HEK293 (cell line): ENCODE measurements at regions not wholly inside any gene's neighbourhood (a gene's known extent, or its start where the extent isn't known, plus 50 kb on each side); places are given as distances from the start of the nearest gene placed in this dataset.

ENCODE experiments used
- CTCF ChIA-PET: fragments of 350-600 bp; formaldehyde crosslinking; extraction: SDS; loops from one replicate; lab custom pipeline; 2021; ENCODE audit warnings: antibody characterized with exemption; lab: Yijun Ruan, JAX
- POLR2A ChIA-PET: fragments of 300-600 bp; formaldehyde crosslinking; extraction: SDS; loops from one replicate; lab custom pipeline; 2020; ENCODE audit warnings: antibody characterized with exemption, inconsistent platforms; lab: Yijun Ruan, JAX
- H3K27ac ChIP-seq: fragments of 200-500 bp; sonication (Bioruptor generic); 2 replicates; pipeline ENCODE4 v1.5.1; 2014; ENCODE audit warnings: low read depth, low read length, control low read depth, inconsistent platforms; ENCODE audit errors: extremely low read depth
- H3K36me3 ChIP-seq, 2 experiments: fragments of 200-500 bp in 1 of 2; sonication (Bioruptor generic) in 1 of 2; 1 replicate in 1 of 2; 2 replicates in 1 of 2; pipeline ENCODE4 v1.5.1; 2014 to 2017; ENCODE audit warnings: inconsistent platforms in 2 of 2, low read length in 2 of 2; ENCODE audit not compliant: control insufficient read depth in 2 of 2, insufficient read depth in 1 of 2
- H3K4me1 ChIP-seq: fragments of 200-500 bp; sonication (Bioruptor generic); 2 replicates; pipeline ENCODE4 v1.5.1; 2014; ENCODE audit warnings: mild to moderate bottlenecking, low read length, inconsistent platforms; ENCODE audit not compliant: control insufficient read depth, insufficient read depth
- H3K4me3 ChIP-seq: 2 replicates; pipeline ENCODE4 v1.5.1; 2011; ENCODE audit warnings: low read depth, mild to moderate bottlenecking, control low read depth, low read length, moderate library complexity
- H3K9me3 ChIP-seq: fragments of 200-500 bp; sonication (Bioruptor generic); 2 replicates; pipeline ENCODE4 v1.5.1; 2014; ENCODE audit warnings: low read depth, low read length, inconsistent platforms; ENCODE audit not compliant: control insufficient read depth, insufficient read depth
- ELK4 ChIP-seq: IDR thresholded peaks from 2 replicates; pipeline ENCODE4 v1.6.1; 2011; ENCODE audit warnings: mild to moderate bottlenecking, low read depth, low read length, borderline replicate concordance
- FEZF1 ChIP-seq: fragments of 450-650 bp; formaldehyde crosslinking; IDR thresholded peaks from 2 replicates; pipeline ENCODE4 v1.5.1; 2016; ENCODE audit warnings: missing biosample characterization, missing genetic modification characterization
- GFI1B ChIP-seq: fragments of 450-650 bp; formaldehyde crosslinking; IDR thresholded peaks from 2 replicates; pipeline ENCODE4 v1.5.1; 2016; ENCODE audit warnings: missing biosample characterization, missing genetic modification characterization
- GLIS1 ChIP-seq: fragments of 450-650 bp; formaldehyde crosslinking; IDR thresholded peaks from 2 replicates; pipeline ENCODE4 v1.5.1; 2016; ENCODE audit warnings: missing biosample characterization, missing genetic modification characterization
- HOXA7 ChIP-seq: sonication (generic); formaldehyde crosslinking; IDR thresholded peaks from 2 replicates; pipeline ENCODE4 v1.8.1; 2022; ENCODE audit warnings: missing genetic modification reagents, borderline replicate concordance
- KLF1 ChIP-seq: fragments of 450-650 bp; formaldehyde crosslinking; IDR thresholded peaks from 2 replicates; pipeline ENCODE4 v1.5.1; 2016; ENCODE audit warnings: missing biosample characterization, missing genetic modification characterization
- OSR2 ChIP-seq: fragments of 450-650 bp; formaldehyde crosslinking; IDR thresholded peaks from 2 replicates; pipeline ENCODE4 v1.5.1; 2016; ENCODE audit warnings: missing biosample characterization, missing genetic modification characterization
- YY1 ChIP-seq: fragments of 450-650 bp; formaldehyde crosslinking; IDR thresholded peaks from 2 replicates; pipeline ENCODE4 v1.5.1; 2018; ENCODE audit warnings: missing biosample characterization, missing genetic modification characterization
- ZBTB10 ChIP-seq: fragments of 450-650 bp; formaldehyde crosslinking; IDR thresholded peaks from 2 replicates; pipeline ENCODE4 v1.5.1; 2016; ENCODE audit warnings: missing biosample characterization, missing genetic modification characterization
- ZFP3 ChIP-seq: fragments of 450-650 bp; formaldehyde crosslinking; IDR thresholded peaks from 2 replicates; pipeline ENCODE4 v1.5.1; 2016; ENCODE audit warnings: low read depth, missing biosample characterization, missing genetic modification characterization
- ZFP37 ChIP-seq: fragments of 450-650 bp; formaldehyde crosslinking; IDR thresholded peaks from 2 replicates; pipeline ENCODE4 v1.5.1; 2016; ENCODE audit warnings: missing biosample characterization, missing genetic modification characterization
- ZNF169 ChIP-seq: fragments of 450-650 bp; formaldehyde crosslinking; IDR thresholded peaks from 2 replicates; pipeline ENCODE4 v1.5.1; 2016; ENCODE audit warnings: missing biosample characterization, missing genetic modification characterization
- ZNF214 ChIP-seq: fragments of 450-650 bp; formaldehyde crosslinking; IDR thresholded peaks from 2 replicates; pipeline ENCODE4 v1.5.1; 2017; ENCODE audit warnings: missing biosample characterization, mild to moderate bottlenecking, missing genetic modification characterization, borderline replicate concordance
- ZNF292 ChIP-seq: fragments of 450-650 bp; formaldehyde crosslinking; IDR thresholded peaks from 2 replicates; pipeline ENCODE4 v1.5.1; 2016; ENCODE audit warnings: low read depth, missing biosample characterization, missing genetic modification characterization, borderline replicate concordance
- ZNF341 ChIP-seq: fragments of 450-650 bp; formaldehyde crosslinking; IDR thresholded peaks from 2 replicates; pipeline ENCODE4; 2016; ENCODE audit warnings: low read depth, missing biosample characterization, missing genetic modification characterization
- ZNF394 ChIP-seq: fragments of 450-650 bp; formaldehyde crosslinking; IDR thresholded peaks from 2 replicates; pipeline ENCODE4 v1.5.1; 2016; ENCODE audit warnings: missing biosample characterization, missing genetic modification characterization, mild to moderate bottlenecking, moderate library complexity, borderline replicate concordance
- ZNF521 ChIP-seq: fragments of 450-650 bp; formaldehyde crosslinking; IDR thresholded peaks from 2 replicates; pipeline ENCODE4 v1.5.1; 2017; ENCODE audit warnings: missing biosample characterization, mild to moderate bottlenecking, missing genetic modification characterization
- ZNF530 ChIP-seq: fragments of 450-650 bp; formaldehyde crosslinking; IDR thresholded peaks from 2 replicates; pipeline ENCODE4 v1.5.1; 2016; ENCODE audit warnings: low read depth, missing biosample characterization, missing genetic modification characterization
- ZNF560 ChIP-seq: fragments of 450-650 bp; formaldehyde crosslinking; IDR thresholded peaks from 2 replicates; pipeline ENCODE4 v1.5.1; 2017; ENCODE audit warnings: missing biosample characterization, missing genetic modification characterization, borderline replicate concordance
- ZNF600 ChIP-seq: fragments of 450-650 bp; formaldehyde crosslinking; IDR thresholded peaks from 2 replicates; pipeline ENCODE4 v1.5.1; 2016; ENCODE audit warnings: missing biosample characterization, missing genetic modification characterization
- ZNF843 ChIP-seq: fragments of 450-650 bp; formaldehyde crosslinking; IDR thresholded peaks from 2 replicates; pipeline ENCODE4 v1.5.1; 2016; ENCODE audit warnings: missing biosample characterization, missing genetic modification characterization

GRCh38 chr2:30078521-30078920 is 68.3 kb upstream of the YPEL5 start (continued):
- TF ChIP-seq ZNF214 (tag by site-specific recombination): no peak
- no peak for TF ChIP-seq ZNF292
- no peak for TF ChIP-seq ZBTB10
- no peak for TF ChIP-seq GLIS1 (tag by site-specific recombination)
- TF ChIP-seq ZNF560: no peak
- no peak for TF ChIP-seq ZNF600

GRCh38 chr2:30084915-30085314 is 61.9 kb upstream of the YPEL5 start:
- POLR2A ChIA-PET: no interaction called here
- no peak for TF ChIP-seq ZNF843 (tag by site-specific recombination)
- TF ChIP-seq OSR2 (tag by site-specific recombination): no peak
- no peak for TF ChIP-seq ZNF394 (tag by site-specific recombination)
- Histone ChIP-seq H3K9me3 (no peaks in the 10 kb centered on the region), H3K36me3 (no peaks in the 10 kb centered on the region), H3K27ac (no peak overlapping the region), H3K4me3 (no peak overlapping the region), H3K4me1 (no peaks in the 10 kb centered on the region)
- CTCF ChIA-PET: interaction anchor here (0.7 to 1.1 kb wide), 3 partner anchors 80 to 770 kb away, joined by 3 to 5 read pairs (median 5); no protein-coding TSS in a partner anchor

GRCh38 chr2:30089171-30089570 is 57.6 kb upstream of the YPEL5 start:
- Histone ChIP-seq H3K4me1 (no peaks in the 10 kb centered on the region), H3K36me3 (no peaks in the 10 kb centered on the region), H3K27ac (no peak overlapping the region), H3K4me3 (no peak overlapping the region), H3K9me3 (no peaks in the 10 kb centered on the region)
- ChIA-PET POLR2A (no interaction called here), CTCF (interaction anchor here (0.8 to 3.5 kb wide), 4 partner anchors 12 to 27 kb away, joined by 3 to 22 read pairs (median 15); no protein-coding TSS in a partner anchor)
- TF ChIP-seq ZNF341 (tag by site-specific recombination): no peak

- H3K36me3 ChIP-seq: no peaks in the 10 kb centered on the region
- no peak overlapping the region for H3K4me3 ChIP-seq
- ChIA-PET CTCF (interaction anchor here (0.6 to 0.7 kb wide), 2 partner anchors 19 to 906 kb away, joined by 5 to 6 read pairs; no protein-coding TSS in a partner anchor), POLR2A (no interaction called here)
- H3K4me1 ChIP-seq: no peaks in the 10 kb centered on the region
- H3K27ac ChIP-seq: no peak overlapping the region
- TF ChIP-seq ZNF521 (no peak), GFI1B (tag by site-specific recombination) (no peak), HOXA7 (no peak), ZNF530 (tag by site-specific recombination) (no peak), ZFP37 (tag by site-specific recombination) (no peak), ZNF169 (no peak), KLF1 (no peak), FEZF1 (tag by site-specific recombination) (no peak), YY1 (tag by site-specific recombination) (no peak), ELK4 (no peak), ZFP3 (tag by site-specific recombination) (no peak)
- no peaks in the 10 kb centered on the region for H3K9me3 ChIP-seq
These were observed 51.4 kb upstream of the YPEL5 start for GRCh38 chr2:30095402-30095801.
